GM18868 (cell line): ENCODE measurements at regions not wholly inside any gene's neighbourhood (a gene's known extent, or its start where the extent isn't known, plus 50 kb on each side); places are given as distances from the start of the nearest gene placed in this dataset.
A peak's percentile ranks its signal among the peaks of the same experiment; 100 is the strongest.

Source experiments
- ATAC-seq: cut with Tn5 transposase; IDR thresholded peaks from one replicate; pipeline ENCODE4 v1.9.1; 2021; ENCODE audit warnings: mild to moderate bottlenecking, moderate library complexity; ENCODE audit not compliant: unreplicated experiment

DNA sequence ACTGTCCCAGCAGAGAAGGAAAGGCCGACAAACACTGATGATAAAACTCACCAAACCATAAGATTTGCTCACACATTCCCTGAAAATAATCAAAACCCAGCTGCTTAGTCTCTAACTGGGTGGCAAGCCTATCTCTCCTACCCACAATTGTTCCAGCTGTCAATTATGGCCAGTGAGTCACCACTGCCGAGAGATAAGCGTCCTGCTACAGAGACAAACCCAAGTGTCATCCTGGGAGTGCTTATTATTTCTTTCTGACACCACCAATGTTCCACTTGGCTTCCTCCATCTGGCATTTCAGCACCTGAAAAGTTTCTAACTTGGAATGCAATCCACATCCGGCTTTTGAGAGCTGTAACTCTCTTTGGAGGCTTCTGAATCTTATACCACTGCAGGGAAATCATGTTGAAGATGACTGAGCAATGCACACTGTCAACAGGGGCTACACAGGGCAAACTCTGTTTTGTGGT, 51.5 kb upstream of the VAV3 start:
- peak; percentile 56 for ATAC-seq
